HepG2 (cell line): ENCODE measurements at regions not wholly inside any gene's neighbourhood (a gene's known extent, or its start where the extent isn't known, plus 50 kb on each side); places are given as distances from the start of the nearest gene placed in this dataset.

Experiments used
- EZH2 ChIP-seq: conservative IDR thresholded peaks from 2 replicates; pipeline ENCODE4 v1.6.1; 2012; ENCODE audit warnings: mild to moderate bottlenecking, low read depth, low read length, moderate library complexity
- KDM2A ChIP-seq: sonication (generic); formaldehyde crosslinking; IDR thresholded peaks from 2 replicates; pipeline ENCODE4 v1.4.0; 2020; ENCODE audit warnings: low read depth, missing genetic modification reagents, borderline replicate concordance
- YY1 ChIP-seq: IDR thresholded peaks from 2 replicates; pipeline ENCODE4 v1.6.1; 2011; ENCODE audit warnings: low read length, low read depth, moderate library complexity, mild to moderate bottlenecking; ENCODE audit not compliant: insufficient read depth, insufficient replicate concordance
- ZNF263 ChIP-seq: sonication (generic); formaldehyde crosslinking; IDR thresholded peaks from 2 replicates; pipeline ENCODE4 v1.4.0; 2020; ENCODE audit warnings: missing genetic modification reagents
- ZNF280B ChIP-seq: sonication (generic); formaldehyde crosslinking; IDR thresholded peaks from 2 replicates; pipeline ENCODE4 v1.5.0; 2020; ENCODE audit warnings: missing genetic modification reagents, mild to moderate bottlenecking, borderline replicate concordance
- ZNF670 ChIP-seq: sonication (generic); formaldehyde crosslinking; IDR thresholded peaks from 2 replicates; pipeline ENCODE4 v1.8.0; 2022; ENCODE audit warnings: mild to moderate bottlenecking, missing genetic modification reagents, borderline replicate concordance
- ZSCAN30 ChIP-seq: sonication (generic); formaldehyde crosslinking; IDR thresholded peaks from 2 replicates; pipeline ENCODE4 v1.5.0; 2020; ENCODE audit warnings: mild to moderate bottlenecking, missing genetic modification reagents
- TF ChIP-seq, protein P1 (sequence below): sonication (generic); formaldehyde crosslinking; IDR thresholded peaks from 2 replicates; pipeline ENCODE4 v1.5.0; 2020; ENCODE audit warnings: mild to moderate bottlenecking, missing genetic modification reagents, moderate library complexity

GRCh38 chr1:232522189-232522588 is 107.7 kb downstream of the SIPA1L2 start:
- TF ChIP-seq, protein P1, sequence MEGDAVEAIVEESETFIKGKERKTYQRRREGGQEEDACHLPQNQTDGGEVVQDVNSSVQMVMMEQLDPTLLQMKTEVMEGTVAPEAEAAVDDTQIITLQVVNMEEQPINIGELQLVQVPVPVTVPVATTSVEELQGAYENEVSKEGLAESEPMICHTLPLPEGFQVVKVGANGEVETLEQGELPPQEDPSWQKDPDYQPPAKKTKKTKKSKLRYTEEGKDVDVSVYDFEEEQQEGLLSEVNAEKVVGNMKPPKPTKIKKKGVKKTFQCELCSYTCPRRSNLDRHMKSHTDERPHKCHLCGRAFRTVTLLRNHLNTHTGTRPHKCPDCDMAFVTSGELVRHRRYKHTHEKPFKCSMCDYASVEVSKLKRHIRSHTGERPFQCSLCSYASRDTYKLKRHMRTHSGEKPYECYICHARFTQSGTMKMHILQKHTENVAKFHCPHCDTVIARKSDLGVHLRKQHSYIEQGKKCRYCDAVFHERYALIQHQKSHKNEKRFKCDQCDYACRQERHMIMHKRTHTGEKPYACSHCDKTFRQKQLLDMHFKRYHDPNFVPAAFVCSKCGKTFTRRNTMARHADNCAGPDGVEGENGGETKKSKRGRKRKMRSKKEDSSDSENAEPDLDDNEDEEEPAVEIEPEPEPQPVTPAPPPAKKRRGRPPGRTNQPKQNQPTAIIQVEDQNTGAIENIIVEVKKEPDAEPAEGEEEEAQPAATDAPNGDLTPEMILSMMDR (CRISPR knock-in tag), result no peak
- TF ChIP-seq ZNF280B (no peak), KDM2A (no peak), ZNF670 (CRISPR knock-in tag) (no peak), YY1 (no peak), ZNF263 (CRISPR knock-in tag) (no peak), EZH2 (no peak), ZSCAN30 (CRISPR knock-in tag) (no peak)
